AG04450 (cell line): ENCODE measurements at regions not wholly inside any gene's neighbourhood (a gene's known extent, or its start where the extent isn't known, plus 50 kb on each side); places are given as distances from the start of the nearest gene placed in this dataset.

Source experiments
- CTCF ChIA-PET: fragments of 300-600, 350-600 bp; formaldehyde crosslinking; extraction: SDS; loops from one replicate; lab custom pipeline; 2022; ENCODE audit warnings: antibody characterized with exemption, inconsistent platforms; lab: Charles Lee
- POLR2A ChIA-PET: fragments of 350-600 bp; formaldehyde crosslinking; extraction: SDS; loops from one replicate; lab custom pipeline; 2021; ENCODE audit warnings: antibody characterized with exemption, inconsistent platforms; lab: Yijun Ruan, JAX
- DNase-seq: peaks from one replicate; pipeline ENCODE4 v3.0.0-alpha.2; 2011; ENCODE audit warnings: low read depth, low spot score
- H3K27ac ChIP-seq: one replicate; pipeline ENCODE4 v1.5.1; 2012; ENCODE audit warnings: low read depth, low read length, control low read depth
- H3K27me3 ChIP-seq: one replicate; pipeline ENCODE4 v1.6.0; 2012; ENCODE audit warnings: low read length; ENCODE audit not compliant: control insufficient read depth, insufficient read depth
- H3K4me3 ChIP-seq: 2 replicates; pipeline ENCODE4 v1.5.1; 2011; ENCODE audit warnings: mild to moderate bottlenecking, low read depth, low read length, control low read depth
- H3K9me3 ChIP-seq: 2 replicates; pipeline ENCODE4 v1.5.1; 2012; ENCODE audit warnings: low read length; ENCODE audit not compliant: control insufficient read depth, insufficient read depth
- CTCF ChIP-seq: IDR thresholded peaks from 2 replicates; pipeline ENCODE4 v1.5.1; 2011; ENCODE audit warnings: low read depth, low read length, control low read depth, inconsistent platforms

GRCh38 chr4:155573126-155573525, 93.5 kb upstream of the GUCY1A1 start:
- H3K27me3 ChIP-seq, result no peaks in the 10 kb centered on the region
- POLR2A ChIA-PET, result no interaction called here

GRCh38 chr4:155572106-155572703, 94.4 kb upstream of the GUCY1A1 start:
- Histone ChIP-seq H3K27me3 (no peaks in the 10 kb centered on the region), H3K9me3 (no peaks in the 10 kb centered on the region), H3K4me3 (no peak overlapping the region), H3K27ac (no peak overlapping the region)
- no peak for TF ChIP-seq CTCF
- ChIA-PET CTCF (no interaction called here), POLR2A (no interaction called here)
- DNase-seq, result no peak

More at GRCh38 chr4:155573126-155573525, 93.5 kb upstream of the GUCY1A1 start:
- Histone ChIP-seq H3K9me3 (no peaks in the 10 kb centered on the region), H3K27ac (no peak overlapping the region), H3K4me3 (no peak overlapping the region)
- CTCF ChIA-PET, result no interaction called here
- TF ChIP-seq CTCF, result no peak
- DNase-seq, result no peak

GRCh38 chr4:155571184-155571944, 95.3 kb upstream of the GUCY1A1 start:
- Histone ChIP-seq H3K27me3 (no peaks in the 10 kb centered on the region), H3K4me3 (no peak overlapping the region), H3K27ac (no peak overlapping the region), H3K9me3 (no peaks in the 10 kb centered on the region)
- no peak for TF ChIP-seq CTCF
- ChIA-PET CTCF (no interaction called here), POLR2A (no interaction called here)
- DNase-seq, result no peak

GRCh38 chr4:155570661-155571060, 96.0 kb upstream of the GUCY1A1 start:
- DNase-seq, result no peak
- CTCF ChIA-PET, result no interaction called here
- TF ChIP-seq CTCF, result no peak
- H3K9me3 ChIP-seq, result no peaks in the 10 kb centered on the region
- H3K4me3 ChIP-seq, result no peak overlapping the region
- POLR2A ChIA-PET, result no interaction called here
- H3K27ac ChIP-seq, result no peak overlapping the region
- no peaks in the 10 kb centered on the region for H3K27me3 ChIP-seq

- Histone ChIP-seq H3K27ac (no peak overlapping the region), H3K9me3 (no peaks in the 10 kb centered on the region), H3K4me3 (no peak overlapping the region), H3K27me3 (no peaks in the 10 kb centered on the region)
- TF ChIP-seq CTCF, result no peak
- ChIA-PET CTCF (no interaction called here), POLR2A (no interaction called here)
- DNase-seq, result no peak
Measured at GRCh38 chr4:155569960-155570515, 96.6 kb upstream of the GUCY1A1 start.
